ENCODE measurements at regions not wholly inside any gene's neighbourhood (a gene's known extent, or its start where the extent isn't known, plus 50 kb on each side); places are given as distances from the start of the nearest gene placed in this dataset.
A peak's percentile ranks its signal among the peaks of the same experiment; 100 is the strongest.
"Not testable (repeated sequence)": the region's sequence is repeated elsewhere in the genome, so short reads cannot be mapped to it uniquely, and the experiment has no call there.

DNA sequence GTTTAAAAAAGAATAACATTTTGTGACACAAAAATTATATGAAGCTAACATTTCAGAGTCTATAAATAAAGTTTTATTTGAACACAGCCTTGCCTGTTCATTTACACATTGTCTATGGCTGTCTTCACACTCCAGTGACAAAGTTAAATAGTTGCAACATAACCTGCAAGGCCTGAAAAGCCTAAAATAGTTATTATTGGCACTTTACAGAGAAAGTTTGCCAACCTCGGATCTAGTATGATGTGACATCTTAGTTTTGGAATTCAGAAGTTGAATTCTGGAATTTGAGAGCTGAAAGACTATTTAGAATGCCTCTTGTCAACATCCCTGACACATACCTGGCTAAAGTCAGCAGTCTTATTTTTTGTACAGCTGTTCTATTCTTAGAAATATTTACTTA lies 68.3 kb downstream of the DYRK2 start:
- Histone ChIP-seq H3K9me3 (ENCODE audit: control insufficient read depth in 4 of 4, insufficient read depth in 3 of 4, low read length in 3 of 4) (no peaks in the 10 kb centered on the region), H3K27me3 (ENCODE audit: control insufficient read depth in 3 of 3, insufficient read depth in 3 of 3, low read length in 2 of 3) (no peaks in the 10 kb centered on the region), H3K4me1 (ENCODE audit: control insufficient read depth in 5 of 5, insufficient read depth in 5 of 5, low read length in 5 of 5) (peaks cover 0 to 14% (median 0%) of the 10 kb centered on the region in 5 donors), H3K36me3 (ENCODE audit: control insufficient read depth in 4 of 4, insufficient read depth in 4 of 4, low read length in 4 of 4) (no peaks in the 10 kb centered on the region), H3K27ac (ENCODE audit: low read depth in 1 of 2, low read length in 1 of 2) (peak overlapping the region in 1 of 2 donors; percentile 33), H3K9ac (ENCODE audit: insufficient read depth in 1 of 2, low read length in 2 of 2) (no peak overlapping the region), H3K4me3 (no peak overlapping the region)
- ATAC-seq (ENCODE audit: insufficient read depth, low FRiP score) = no peak
- no peak for TF ChIP-seq CTCF (IDR thresholded peaks at IDR 0.05; ENCODE audit: control extremely low read depth, extremely low read depth)
- WGBS, 2 donors = 49 to 87% methylated on average over 1 of the region's 1 CpG
- peak in 1 of 3 donors; percentile 24 for DNase-seq

DNA sequence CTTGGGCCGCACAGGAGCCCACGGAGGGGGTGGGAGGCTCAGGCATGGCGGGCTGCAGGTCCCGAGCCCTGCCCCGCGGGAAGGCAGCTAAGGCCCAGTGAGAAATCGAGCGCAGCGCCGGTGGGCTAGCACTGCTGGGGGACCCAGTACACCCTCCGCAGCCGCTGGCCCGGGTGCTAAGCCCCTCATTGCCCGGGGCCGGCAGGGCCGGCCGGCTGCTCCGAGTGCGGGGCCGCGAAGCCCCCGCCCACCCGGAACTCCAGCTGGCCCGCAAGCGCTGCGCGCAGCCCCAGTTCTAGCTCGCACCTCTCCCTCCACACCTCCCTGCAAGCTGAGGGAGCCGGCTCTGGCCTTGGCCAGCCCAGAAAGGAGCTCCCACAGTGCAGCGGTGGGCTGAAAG lies 70.8 kb downstream of the DYRK2 start:
- not testable (repeated sequence) for H3K4me3 ChIP-seq; ATAC-seq (ENCODE audit: insufficient read depth, low FRiP score); H3K9me3 ChIP-seq (ENCODE audit: control insufficient read depth in 4 of 4, insufficient read depth in 3 of 4, low read length in 3 of 4); H3K36me3 ChIP-seq (ENCODE audit: control insufficient read depth in 4 of 4, insufficient read depth in 4 of 4, low read length in 4 of 4); H3K9ac ChIP-seq (ENCODE audit: insufficient read depth in 1 of 2, low read length in 2 of 2); H3K27me3 ChIP-seq (ENCODE audit: control insufficient read depth in 3 of 3, insufficient read depth in 3 of 3, low read length in 2 of 3); DNase-seq
- Histone ChIP-seq H3K27ac (ENCODE audit: low read depth in 1 of 2, low read length in 1 of 2) (peak overlapping the region in 1 of 2 donors; percentile 75), H3K4me1 (ENCODE audit: control insufficient read depth in 5 of 5, insufficient read depth in 5 of 5, low read length in 5 of 5) (peaks cover 0 to 14% (median 0%) of the 10 kb centered on the region in 5 donors)
- WGBS, 2 donors = 63 to 66% methylated on average over 5 to 27 of the region's 30 CpGs

DNA sequence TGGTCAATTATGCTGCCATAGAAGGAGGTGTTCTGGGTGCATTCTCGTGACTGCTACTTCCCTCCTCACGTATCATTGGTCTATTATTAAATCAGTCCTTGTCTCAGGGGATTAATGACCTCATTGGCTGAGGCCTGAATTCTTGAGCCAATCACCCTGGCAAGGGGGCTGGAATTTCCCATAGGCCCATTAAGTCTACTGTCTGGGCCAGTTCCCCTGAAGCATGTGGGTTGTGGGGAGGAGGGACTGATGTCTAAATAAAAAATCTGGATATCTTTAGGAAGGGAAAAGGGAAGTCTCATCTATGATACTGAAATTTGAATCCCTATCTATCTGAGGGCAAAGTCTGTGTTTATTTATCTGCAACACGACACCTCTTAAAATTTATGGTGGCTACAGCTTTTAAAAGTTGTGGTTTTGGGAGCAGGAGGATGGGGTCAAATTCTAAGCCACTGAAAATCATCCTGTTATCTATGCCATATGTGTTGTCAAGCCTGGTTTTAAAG lies 71.9 kb downstream of the DYRK2 start:
- Histone ChIP-seq H3K27ac (ENCODE audit: low read depth in 1 of 2, low read length in 1 of 2) (peak overlapping the region in 1 of 2 donors; percentile 75), H3K4me3 (no peak overlapping the region), H3K9ac (ENCODE audit: insufficient read depth in 1 of 2, low read length in 2 of 2) (no peak overlapping the region), H3K36me3 (ENCODE audit: control insufficient read depth in 4 of 4, insufficient read depth in 4 of 4, low read length in 4 of 4) (no peaks in the 10 kb centered on the region), H3K9me3 (ENCODE audit: control insufficient read depth in 4 of 4, insufficient read depth in 3 of 4, low read length in 3 of 4) (no peaks in the 10 kb centered on the region), H3K4me1 (ENCODE audit: control insufficient read depth in 5 of 5, insufficient read depth in 5 of 5, low read length in 5 of 5) (peaks cover 0 to 14% (median 0%) of the 10 kb centered on the region in 5 donors), H3K27me3 (ENCODE audit: control insufficient read depth in 3 of 3, insufficient read depth in 3 of 3, low read length in 2 of 3) (no peaks in the 10 kb centered on the region)
- no peak for TF ChIP-seq CTCF (IDR thresholded peaks at IDR 0.05; ENCODE audit: control extremely low read depth, extremely low read depth)
- 72 to 79% methylated on average over 3 of the region's 3 CpGs for WGBS, 2 donors
- DNase-seq (peak; percentile 25 to 45 (median 43)), ATAC-seq (ENCODE audit: insufficient read depth, low FRiP score) (no peak)

DNA sequence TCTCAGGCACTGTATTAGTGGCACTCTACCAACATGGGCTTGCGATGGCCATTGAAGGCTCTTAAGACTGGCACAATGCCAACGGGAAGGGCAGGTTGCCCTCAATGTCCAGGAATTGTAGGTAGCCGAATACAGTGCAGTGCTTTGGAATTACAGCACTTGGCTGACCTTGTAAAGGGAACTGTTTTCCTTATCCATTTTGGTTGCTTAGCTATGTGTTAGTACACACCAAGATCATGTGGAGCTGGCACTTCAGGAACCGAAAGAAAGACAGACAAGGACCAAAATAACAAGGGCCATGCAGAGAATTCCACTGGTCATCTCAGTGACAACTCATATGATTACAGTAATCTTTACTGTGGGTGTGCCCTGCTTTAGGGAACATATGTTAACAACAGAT lies 72.7 kb downstream of the DYRK2 start:
- Histone ChIP-seq H3K4me3 (no peak overlapping the region), H3K27ac (ENCODE audit: low read depth in 1 of 2, low read length in 1 of 2) (peak overlapping the region; percentile 18 to 75), H3K27me3 (ENCODE audit: control insufficient read depth in 3 of 3, insufficient read depth in 3 of 3, low read length in 2 of 3) (no peaks in the 10 kb centered on the region), H3K9ac (ENCODE audit: insufficient read depth in 1 of 2, low read length in 2 of 2) (no peak overlapping the region), H3K36me3 (ENCODE audit: control insufficient read depth in 4 of 4, insufficient read depth in 4 of 4, low read length in 4 of 4) (no peaks in the 10 kb centered on the region), H3K4me1 (ENCODE audit: control insufficient read depth in 5 of 5, insufficient read depth in 5 of 5, low read length in 5 of 5) (peaks cover 0 to 14% (median 0%) of the 10 kb centered on the region in 5 donors), H3K9me3 (ENCODE audit: control insufficient read depth in 4 of 4, insufficient read depth in 3 of 4, low read length in 3 of 4) (no peaks in the 10 kb centered on the region)
- peak; percentile 11 for ATAC-seq (ENCODE audit: insufficient read depth, low FRiP score)
- 36 to 68% methylated on average over 4 of the region's 4 CpGs for WGBS, 2 donors
- TF ChIP-seq CTCF (IDR thresholded peaks at IDR 0.05; ENCODE audit: control extremely low read depth, extremely low read depth) = no peak
- peak in 2 of 3 donors; percentile 21 to 22 for DNase-seq
